ENCODE measurements at regions not wholly inside any gene's neighbourhood (a gene's known extent, or its start where the extent isn't known, plus 50 kb on each side); places are given as distances from the start of the nearest gene placed in this dataset.

DNA sequence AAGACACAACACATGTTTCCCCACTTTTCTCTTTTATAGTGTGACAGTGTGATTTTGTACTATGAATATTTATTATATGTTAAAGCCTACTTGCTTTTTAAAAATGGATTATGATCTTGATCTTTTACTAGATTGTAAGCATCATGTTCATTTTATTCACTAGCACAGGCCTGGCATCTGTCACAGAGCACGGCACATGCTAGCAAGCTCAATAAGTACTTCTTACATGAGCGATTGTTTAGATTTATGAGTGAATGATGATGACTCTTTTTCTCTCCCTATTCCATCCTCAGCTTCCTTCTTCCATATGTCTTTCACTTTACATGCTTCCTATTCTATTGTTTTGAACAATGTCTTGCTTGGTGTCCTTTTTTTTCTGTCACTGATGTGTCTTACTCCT lies 1454.1 kb downstream of the MRPL39 start:
- Histone ChIP-seq H3K36me3 (ENCODE audit: insufficient read depth, low read length) (no peaks in the 10 kb centered on the region), H4K20me1 (ENCODE audit: insufficient read depth, low read length, poor library complexity, severe bottlenecking) (no peaks in the 10 kb centered on the region), H2AFZ (ENCODE audit: low read length) (no peak overlapping the region), H3K4me3 (ENCODE audit: low read length, poor library complexity, severe bottlenecking) (no peak overlapping the region), H3K9ac (ENCODE audit: low read depth, low read length, poor library complexity, severe bottlenecking) (no peak overlapping the region), H3K4me2 (ENCODE audit: low read depth, low read length, poor library complexity, severe bottlenecking) (no peak overlapping the region), H3K27me3 (ENCODE audit: insufficient read depth, low read length, poor library complexity, severe bottlenecking) (no peaks in the 10 kb centered on the region), H3K4me1 (ENCODE audit: insufficient read depth, low read length, poor library complexity, severe bottlenecking) (no peaks in the 10 kb centered on the region), H3K9me2 (replicated peaks; ENCODE audit: low read depth, low read length) (no peaks in the 10 kb centered on the region), H3F3A (ENCODE audit: low read depth) (no peaks in the 10 kb centered on the region), H3K79me2 (ENCODE audit: insufficient read depth, low read length) (no peaks in the 10 kb centered on the region), H3K9me3 (ENCODE audit: insufficient read depth, low read depth, low read length) (no peaks in the 10 kb centered on the region)
- no peak for TF ChIP-seq EZH2phosphoT487 (IDR thresholded peaks at IDR 0.05; ENCODE audit: borderline replicate concordance)
- no peak for TF ChIP-seq CTCF (conservative IDR thresholded peaks at IDR 0.05; ENCODE audit: low read length)

DNA sequence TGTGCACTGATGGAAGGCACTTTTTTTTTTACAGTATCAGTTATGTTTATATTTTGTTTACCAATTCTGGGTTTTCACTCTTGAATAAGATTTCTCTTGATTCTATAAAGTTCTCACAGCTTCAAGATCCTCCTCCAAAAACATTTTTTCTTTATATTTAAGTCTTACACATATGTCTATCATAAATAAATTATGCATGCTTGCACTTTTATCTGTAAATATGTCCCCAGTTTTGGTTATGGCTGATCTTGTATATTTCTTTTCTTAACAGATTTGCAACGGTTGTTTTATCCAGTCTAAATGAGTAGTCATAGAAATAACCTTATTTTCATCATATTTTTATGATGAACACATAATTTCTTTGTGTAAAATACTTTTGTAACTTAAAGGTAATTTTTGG lies 1456.5 kb downstream of the MRPL39 start:
- no peaks in the 10 kb centered on the region for H3K9me3 ChIP-seq (ENCODE audit: insufficient read depth, low read depth, low read length)
- H3K4me2 ChIP-seq (ENCODE audit: low read depth, low read length, poor library complexity, severe bottlenecking): no peak overlapping the region
- no peaks in the 10 kb centered on the region for H3K4me1 ChIP-seq (ENCODE audit: insufficient read depth, low read length, poor library complexity, severe bottlenecking)
- TF ChIP-seq EZH2phosphoT487 (IDR thresholded peaks at IDR 0.05; ENCODE audit: borderline replicate concordance) (no peak), CTCF (conservative IDR thresholded peaks at IDR 0.05; ENCODE audit: low read length) (no peak)
- H4K20me1 ChIP-seq (ENCODE audit: insufficient read depth, low read length, poor library complexity, severe bottlenecking): no peaks in the 10 kb centered on the region
- no peak overlapping the region for H2AFZ ChIP-seq (ENCODE audit: low read length)
- H3K36me3 ChIP-seq (ENCODE audit: insufficient read depth, low read length): no peaks in the 10 kb centered on the region
- H3K27me3 ChIP-seq (ENCODE audit: insufficient read depth, low read length, poor library complexity, severe bottlenecking): no peaks in the 10 kb centered on the region
- no peaks in the 10 kb centered on the region for H3K79me2 ChIP-seq (ENCODE audit: insufficient read depth, low read length)
- H3K4me3 ChIP-seq (ENCODE audit: low read length, poor library complexity, severe bottlenecking): no peak overlapping the region
- H3F3A ChIP-seq (ENCODE audit: low read depth): no peaks in the 10 kb centered on the region
- no peak overlapping the region for H3K9ac ChIP-seq (ENCODE audit: low read depth, low read length, poor library complexity, severe bottlenecking)
- H3K9me2 ChIP-seq (replicated peaks; ENCODE audit: low read depth, low read length): no peaks in the 10 kb centered on the region

DNA sequence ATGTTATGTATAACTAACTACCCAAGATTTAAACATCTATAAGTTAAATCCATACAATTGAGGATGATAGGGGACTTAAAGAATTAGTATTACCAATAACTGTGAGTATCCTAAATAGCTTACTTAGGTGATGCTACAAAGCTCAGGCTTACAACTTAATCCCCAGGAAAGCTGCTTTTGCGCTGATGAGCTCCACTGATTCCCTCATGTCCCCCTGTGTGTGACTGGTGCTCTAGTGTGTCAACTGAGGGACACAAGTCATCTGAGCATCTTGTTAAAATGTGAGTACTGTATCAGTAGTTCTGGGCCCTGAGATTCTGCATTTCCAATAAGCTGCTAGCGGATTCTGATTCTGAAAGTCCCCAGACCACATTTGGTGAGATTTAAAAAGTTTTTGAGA lies 1458.8 kb downstream of the MRPL39 start:
- no peaks in the 10 kb centered on the region for H3K4me1 ChIP-seq (ENCODE audit: insufficient read depth, low read length, poor library complexity, severe bottlenecking)
- no peaks in the 10 kb centered on the region for H3K9me2 ChIP-seq (replicated peaks; ENCODE audit: low read depth, low read length)
- H3K36me3 ChIP-seq (ENCODE audit: insufficient read depth, low read length): no peaks in the 10 kb centered on the region
- no peak overlapping the region for H3K9ac ChIP-seq (ENCODE audit: low read depth, low read length, poor library complexity, severe bottlenecking)
- H3K27me3 ChIP-seq (ENCODE audit: insufficient read depth, low read length, poor library complexity, severe bottlenecking): no peaks in the 10 kb centered on the region
- H3K4me2 ChIP-seq (ENCODE audit: low read depth, low read length, poor library complexity, severe bottlenecking): no peak overlapping the region
- no peaks in the 10 kb centered on the region for H3K9me3 ChIP-seq (ENCODE audit: insufficient read depth, low read depth, low read length)
- H3K79me2 ChIP-seq (ENCODE audit: insufficient read depth, low read length): no peaks in the 10 kb centered on the region
- no peak for TF ChIP-seq CTCF (conservative IDR thresholded peaks at IDR 0.05; ENCODE audit: low read length)
- TF ChIP-seq EZH2phosphoT487 (IDR thresholded peaks at IDR 0.05; ENCODE audit: borderline replicate concordance): no peak
- no peaks in the 10 kb centered on the region for H4K20me1 ChIP-seq (ENCODE audit: insufficient read depth, low read length, poor library complexity, severe bottlenecking)
- no peaks in the 10 kb centered on the region for H3F3A ChIP-seq (ENCODE audit: low read depth)
- no peak overlapping the region for H2AFZ ChIP-seq (ENCODE audit: low read length)
- no peak overlapping the region for H3K4me3 ChIP-seq (ENCODE audit: low read length, poor library complexity, severe bottlenecking)

Measured in Loucy (cell line).